ENCODE measurements at regions not wholly inside any gene's neighbourhood (a gene's known extent, or its start where the extent isn't known, plus 50 kb on each side); places are given as distances from the start of the nearest gene placed in this dataset.

DNA sequence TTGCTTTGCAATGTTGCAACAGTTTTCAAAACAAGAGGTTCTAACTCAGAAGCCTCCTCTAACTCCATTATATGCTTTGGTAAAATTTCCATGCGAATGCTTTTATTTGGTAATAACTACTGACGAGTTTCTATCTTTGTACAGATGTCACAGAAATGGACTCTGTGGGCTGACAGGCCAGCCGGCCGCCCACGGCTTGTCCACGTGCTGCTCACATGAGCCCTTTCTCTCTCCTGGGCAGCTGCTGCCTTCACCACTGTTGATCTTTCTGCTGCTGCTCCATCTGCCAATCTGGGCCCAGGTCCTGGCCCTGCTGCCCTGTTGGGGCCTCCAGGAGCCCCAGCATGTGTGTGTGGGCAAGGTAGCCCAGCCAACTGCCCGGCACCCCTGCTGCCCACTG is 168.2 kb upstream of the TMEM132C start:
- Histone ChIP-seq H3K4me3 (ENCODE audit: low read length) (no peak overlapping the region), H2AFZ (ENCODE audit: low read depth, low read length) (no peak overlapping the region), H3K4me2 (ENCODE audit: low read length) (no peak overlapping the region), H3K36me3 (ENCODE audit: insufficient read depth, low read length) (no peaks in the 10 kb centered on the region), H3K79me2 (replicated peaks; ENCODE audit: insufficient read depth, low read length) (no peaks in the 10 kb centered on the region), H3F3A (ENCODE audit: insufficient read depth, low read length, poor library complexity, severe bottlenecking) (no peaks in the 10 kb centered on the region), H3K9ac (ENCODE audit: low read length) (no peak overlapping the region), H3K27me3 (ENCODE audit: insufficient read depth, low read depth, low read length) (no peaks in the 10 kb centered on the region), H4K20me1 (ENCODE audit: insufficient read depth) (no peaks in the 10 kb centered on the region), H3K27ac (ENCODE audit: low read length) (no peak overlapping the region), H3K9me2 (ENCODE audit: insufficient read depth, low read length) (no peaks in the 10 kb centered on the region), H3K9me3 (ENCODE audit: low read length) (no peaks in the 10 kb centered on the region)
- TF ChIP-seq SMC3 (conservative IDR thresholded peaks at IDR 0.05; ENCODE audit: poor library complexity) (no peak), RAD21 (conservative IDR thresholded peaks at IDR 0.05) (no peak)
- TF ChIP-seq, protein P1, sequence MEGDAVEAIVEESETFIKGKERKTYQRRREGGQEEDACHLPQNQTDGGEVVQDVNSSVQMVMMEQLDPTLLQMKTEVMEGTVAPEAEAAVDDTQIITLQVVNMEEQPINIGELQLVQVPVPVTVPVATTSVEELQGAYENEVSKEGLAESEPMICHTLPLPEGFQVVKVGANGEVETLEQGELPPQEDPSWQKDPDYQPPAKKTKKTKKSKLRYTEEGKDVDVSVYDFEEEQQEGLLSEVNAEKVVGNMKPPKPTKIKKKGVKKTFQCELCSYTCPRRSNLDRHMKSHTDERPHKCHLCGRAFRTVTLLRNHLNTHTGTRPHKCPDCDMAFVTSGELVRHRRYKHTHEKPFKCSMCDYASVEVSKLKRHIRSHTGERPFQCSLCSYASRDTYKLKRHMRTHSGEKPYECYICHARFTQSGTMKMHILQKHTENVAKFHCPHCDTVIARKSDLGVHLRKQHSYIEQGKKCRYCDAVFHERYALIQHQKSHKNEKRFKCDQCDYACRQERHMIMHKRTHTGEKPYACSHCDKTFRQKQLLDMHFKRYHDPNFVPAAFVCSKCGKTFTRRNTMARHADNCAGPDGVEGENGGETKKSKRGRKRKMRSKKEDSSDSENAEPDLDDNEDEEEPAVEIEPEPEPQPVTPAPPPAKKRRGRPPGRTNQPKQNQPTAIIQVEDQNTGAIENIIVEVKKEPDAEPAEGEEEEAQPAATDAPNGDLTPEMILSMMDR (IDR thresholded peaks at IDR 0.05; ENCODE audit: poor library complexity, severe bottlenecking), result no peak

DNA sequence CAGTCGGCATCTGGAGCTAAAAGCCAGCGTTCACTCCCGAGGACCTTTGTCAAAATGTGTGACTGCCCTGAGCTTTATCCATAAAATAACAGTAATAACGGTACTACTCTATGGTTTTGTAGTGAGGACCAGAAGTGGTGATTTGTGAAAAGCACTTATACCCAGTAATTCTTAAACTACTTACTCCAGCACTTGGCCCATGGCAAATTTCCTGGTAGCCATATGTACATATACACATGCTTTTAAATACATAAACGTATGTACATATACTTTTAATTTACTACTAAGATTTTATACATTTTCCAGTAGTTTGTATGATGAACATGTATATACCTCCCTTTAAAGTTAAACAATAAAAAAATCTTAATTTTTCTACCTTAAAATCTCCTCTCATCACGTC is 163.8 kb upstream of the TMEM132C start:
- no peaks in the 10 kb centered on the region for H3F3A ChIP-seq (ENCODE audit: insufficient read depth, low read length, poor library complexity, severe bottlenecking)
- H3K27me3 ChIP-seq (ENCODE audit: insufficient read depth, low read depth, low read length), result no peaks in the 10 kb centered on the region
- H4K20me1 ChIP-seq (ENCODE audit: insufficient read depth), result no peaks in the 10 kb centered on the region
- no peak overlapping the region for H3K4me2 ChIP-seq (ENCODE audit: low read length)
- TF ChIP-seq EZH2 (IDR thresholded peaks at IDR 0.05; ENCODE audit: borderline replicate concordance, insufficient read depth, low read length, poor library complexity, severe bottlenecking), result no peak
- no peak for TF ChIP-seq RAD21 (conservative IDR thresholded peaks at IDR 0.05)
- no peak for TF ChIP-seq MXI1 (conservative IDR thresholded peaks at IDR 0.05; ENCODE audit: poor library complexity, severe bottlenecking)
- TF ChIP-seq, protein P1 (IDR thresholded peaks at IDR 0.05; ENCODE audit: poor library complexity, severe bottlenecking), result no peak
- no peak for TF ChIP-seq TAF1 (IDR thresholded peaks at IDR 0.05; ENCODE audit: low read depth)
- TF ChIP-seq EP300 (conservative IDR thresholded peaks at IDR 0.05; ENCODE audit: poor library complexity, severe bottlenecking), result no peak
- no peak for TF ChIP-seq SMC3 (conservative IDR thresholded peaks at IDR 0.05; ENCODE audit: poor library complexity)
- no peak for TF ChIP-seq POLR2AphosphoS5 (IDR thresholded peaks at IDR 0.05)
- TF ChIP-seq, protein P2, sequence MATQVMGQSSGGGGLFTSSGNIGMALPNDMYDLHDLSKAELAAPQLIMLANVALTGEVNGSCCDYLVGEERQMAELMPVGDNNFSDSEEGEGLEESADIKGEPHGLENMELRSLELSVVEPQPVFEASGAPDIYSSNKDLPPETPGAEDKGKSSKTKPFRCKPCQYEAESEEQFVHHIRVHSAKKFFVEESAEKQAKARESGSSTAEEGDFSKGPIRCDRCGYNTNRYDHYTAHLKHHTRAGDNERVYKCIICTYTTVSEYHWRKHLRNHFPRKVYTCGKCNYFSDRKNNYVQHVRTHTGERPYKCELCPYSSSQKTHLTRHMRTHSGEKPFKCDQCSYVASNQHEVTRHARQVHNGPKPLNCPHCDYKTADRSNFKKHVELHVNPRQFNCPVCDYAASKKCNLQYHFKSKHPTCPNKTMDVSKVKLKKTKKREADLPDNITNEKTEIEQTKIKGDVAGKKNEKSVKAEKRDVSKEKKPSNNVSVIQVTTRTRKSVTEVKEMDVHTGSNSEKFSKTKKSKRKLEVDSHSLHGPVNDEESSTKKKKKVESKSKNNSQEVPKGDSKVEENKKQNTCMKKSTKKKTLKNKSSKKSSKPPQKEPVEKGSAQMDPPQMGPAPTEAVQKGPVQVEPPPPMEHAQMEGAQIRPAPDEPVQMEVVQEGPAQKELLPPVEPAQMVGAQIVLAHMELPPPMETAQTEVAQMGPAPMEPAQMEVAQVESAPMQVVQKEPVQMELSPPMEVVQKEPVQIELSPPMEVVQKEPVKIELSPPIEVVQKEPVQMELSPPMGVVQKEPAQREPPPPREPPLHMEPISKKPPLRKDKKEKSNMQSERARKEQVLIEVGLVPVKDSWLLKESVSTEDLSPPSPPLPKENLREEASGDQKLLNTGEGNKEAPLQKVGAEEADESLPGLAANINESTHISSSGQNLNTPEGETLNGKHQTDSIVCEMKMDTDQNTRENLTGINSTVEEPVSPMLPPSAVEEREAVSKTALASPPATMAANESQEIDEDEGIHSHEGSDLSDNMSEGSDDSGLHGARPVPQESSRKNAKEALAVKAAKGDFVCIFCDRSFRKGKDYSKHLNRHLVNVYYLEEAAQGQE (IDR thresholded peaks at IDR 0.05; ENCODE audit: borderline replicate concordance), result no peak
- H3K9me2 ChIP-seq (ENCODE audit: insufficient read depth, low read length), result no peaks in the 10 kb centered on the region
- no peak overlapping the region for H3K4me3 ChIP-seq (ENCODE audit: low read length)
- H3K9me3 ChIP-seq (ENCODE audit: low read length), result no peaks in the 10 kb centered on the region
- H3K9ac ChIP-seq (ENCODE audit: low read length), result no peak overlapping the region
- H2AFZ ChIP-seq (ENCODE audit: low read depth, low read length), result no peak overlapping the region
- no peaks in the 10 kb centered on the region for H3K36me3 ChIP-seq (ENCODE audit: insufficient read depth, low read length)
- no peak overlapping the region for H3K27ac ChIP-seq (ENCODE audit: low read length)
- no peaks in the 10 kb centered on the region for H3K79me2 ChIP-seq (replicated peaks; ENCODE audit: insufficient read depth, low read length)
